Panc1 (cell line): ENCODE measurements at regions not wholly inside any gene's neighbourhood (a gene's known extent, or its start where the extent isn't known, plus 50 kb on each side); places are given as distances from the start of the nearest gene placed in this dataset.

Source experiments
- ATAC-seq: fragments of 200-7000 bp; cut with Tn5 transposase; 2 replicates; pipeline ENCODE4 v1.9.1; 2020; ENCODE audit warnings: mild to moderate bottlenecking, moderate library complexity
- BruUV-seq: library from RNA; stranded (reverse); fragments of 400-500 nt; replicated peaks from 2 replicates; lab custom pipeline; 2021; lab: Mats Ljungman, UMichigan
- CTCF ChIA-PET: fragments of 300-600 bp; sonication (Branson Sonifier 250); formaldehyde crosslinking; loops from one replicate; lab custom pipeline; 2022; ENCODE audit warnings: antibody characterized with exemption; lab: Charles Lee
- POLR2A ChIA-PET: fragments of 300-600 bp; sonication (Branson Sonifier 250); formaldehyde crosslinking; loops from one replicate; lab custom pipeline; 2022; ENCODE audit warnings: antibody characterized with exemption; lab: Charles Lee
- DNase-seq: peaks from one replicate; pipeline ENCODE4 v3.0.0-alpha.2; 2010; ENCODE audit warnings: low read depth, low spot score
- H3K27ac ChIP-seq: 2 replicates; pipeline ENCODE4 v1.5.1; 2011; ENCODE audit warnings: mild to moderate bottlenecking, low read length, inconsistent platforms
- H3K27me3 ChIP-seq: fragments of 200-500 bp; sonication (Bioruptor generic); 2 replicates; pipeline ENCODE4 v1.6.0; 2014; ENCODE audit warnings: low read length, inconsistent platforms; ENCODE audit not compliant: control insufficient read depth, insufficient read depth
- H3K36me3 ChIP-seq: fragments of 200-500 bp; sonication (Bioruptor generic); 2 replicates; pipeline ENCODE4 v1.5.1; 2014; ENCODE audit warnings: inconsistent platforms, mild to moderate bottlenecking, low read length, moderate library complexity; ENCODE audit not compliant: control insufficient read depth, insufficient read depth
- H3K4me1 ChIP-seq: 2 replicates; pipeline ENCODE4 v1.5.1; 2011; ENCODE audit warnings: inconsistent platforms, mild to moderate bottlenecking, low read length, moderate library complexity; ENCODE audit not compliant: control insufficient read depth, insufficient read depth
- H3K4me3 ChIP-seq, 2 experiments: 2 replicates each; pipeline ENCODE4 v1.5.1; 2011 to 2012; ENCODE audit warnings: low read depth in 2 of 2, low read length in 2 of 2, mild to moderate bottlenecking in 2 of 2, inconsistent platforms in 1 of 2, moderate library complexity in 1 of 2
- H3K9me3 ChIP-seq: fragments of 200-500 bp; sonication (Bioruptor generic); 2 replicates; pipeline ENCODE4 v1.5.1; 2014; ENCODE audit warnings: low read depth, mild to moderate bottlenecking, inconsistent platforms, low read length, moderate library complexity; ENCODE audit not compliant: control insufficient read depth, insufficient read depth
- POLR2AphosphoS5 ChIP-seq: IDR thresholded peaks from 2 replicates; pipeline ENCODE4 v1.6.1; 2012; ENCODE audit warnings: mild to moderate bottlenecking, low read depth, low read length, moderate library complexity
- SIN3A ChIP-seq: IDR thresholded peaks from 2 replicates; pipeline ENCODE4 v1.6.1; 2012; ENCODE audit warnings: low read depth, mild to moderate bottlenecking, low read length, moderate library complexity, borderline replicate concordance; ENCODE audit not compliant: insufficient read depth
- TCF7L2 ChIP-seq: IDR thresholded peaks from 2 replicates; pipeline ENCODE4 v1.6.1; 2011; ENCODE audit warnings: mild to moderate bottlenecking, low read depth, low read length, inconsistent platforms
- in situ Hi-C: cut with HindIII; loops from 2 replicates; pipeline ENCODE4 v1.10.0; 2016; ENCODE audit warnings: low sequenced_read_pairs, low pct_unique_long_range_greater_than_20kb
- intact Hi-C: fragments of 100-400 bp; cut with micrococcal nuclease; formaldehyde crosslinking; loops from one replicate; pipeline ENCODE4 v1.10.0; 2022; ENCODE audit not compliant: unreplicated experiment
- TF ChIP-seq, protein P1 (sequence below), 2 experiments: IDR thresholded peaks; 2 replicates each; pipeline ENCODE4 v1.6.1; 2011 to 2012; ENCODE audit warnings: low read depth in 2 of 2, control low read depth in 1 of 2, low read length in 1 of 2, mild to moderate bottlenecking in 1 of 2, moderate library complexity in 1 of 2; ENCODE audit not compliant: insufficient read depth in 1 of 2
- TF ChIP-seq, protein P2 (sequence below): fragments of 450-650 bp; IDR thresholded peaks from 2 replicates; pipeline ENCODE4 v1.5.1; 2017; ENCODE audit warnings: mild to moderate bottlenecking

DNA sequence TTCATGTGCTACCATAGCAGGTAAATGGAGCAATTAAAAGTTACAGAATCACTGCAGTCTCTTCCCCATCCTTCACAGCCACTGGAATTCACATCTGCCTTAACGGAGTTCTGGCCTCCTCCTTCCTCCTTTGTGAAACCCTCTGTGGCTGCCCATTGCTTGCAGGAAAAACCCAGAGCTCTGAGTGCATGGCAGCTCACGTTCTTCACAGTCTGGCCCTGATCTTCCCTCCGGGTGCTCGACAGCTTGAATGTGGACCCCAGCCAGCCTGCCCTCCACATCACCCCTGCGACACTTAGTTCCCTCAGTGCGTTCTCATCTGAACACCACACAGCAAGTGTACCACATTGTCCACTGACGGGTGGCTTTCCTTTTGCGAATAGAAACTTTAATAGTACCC lies 63.2 kb upstream of the RUFY1 start:
- Histone ChIP-seq H3K27me3 (no peaks in the 10 kb centered on the region), H3K4me3 (no peak overlapping the region)
- no peak for TF ChIP-seq TCF7L2
- TF ChIP-seq POLR2AphosphoS5, result no peak
- TF ChIP-seq, protein P1, sequence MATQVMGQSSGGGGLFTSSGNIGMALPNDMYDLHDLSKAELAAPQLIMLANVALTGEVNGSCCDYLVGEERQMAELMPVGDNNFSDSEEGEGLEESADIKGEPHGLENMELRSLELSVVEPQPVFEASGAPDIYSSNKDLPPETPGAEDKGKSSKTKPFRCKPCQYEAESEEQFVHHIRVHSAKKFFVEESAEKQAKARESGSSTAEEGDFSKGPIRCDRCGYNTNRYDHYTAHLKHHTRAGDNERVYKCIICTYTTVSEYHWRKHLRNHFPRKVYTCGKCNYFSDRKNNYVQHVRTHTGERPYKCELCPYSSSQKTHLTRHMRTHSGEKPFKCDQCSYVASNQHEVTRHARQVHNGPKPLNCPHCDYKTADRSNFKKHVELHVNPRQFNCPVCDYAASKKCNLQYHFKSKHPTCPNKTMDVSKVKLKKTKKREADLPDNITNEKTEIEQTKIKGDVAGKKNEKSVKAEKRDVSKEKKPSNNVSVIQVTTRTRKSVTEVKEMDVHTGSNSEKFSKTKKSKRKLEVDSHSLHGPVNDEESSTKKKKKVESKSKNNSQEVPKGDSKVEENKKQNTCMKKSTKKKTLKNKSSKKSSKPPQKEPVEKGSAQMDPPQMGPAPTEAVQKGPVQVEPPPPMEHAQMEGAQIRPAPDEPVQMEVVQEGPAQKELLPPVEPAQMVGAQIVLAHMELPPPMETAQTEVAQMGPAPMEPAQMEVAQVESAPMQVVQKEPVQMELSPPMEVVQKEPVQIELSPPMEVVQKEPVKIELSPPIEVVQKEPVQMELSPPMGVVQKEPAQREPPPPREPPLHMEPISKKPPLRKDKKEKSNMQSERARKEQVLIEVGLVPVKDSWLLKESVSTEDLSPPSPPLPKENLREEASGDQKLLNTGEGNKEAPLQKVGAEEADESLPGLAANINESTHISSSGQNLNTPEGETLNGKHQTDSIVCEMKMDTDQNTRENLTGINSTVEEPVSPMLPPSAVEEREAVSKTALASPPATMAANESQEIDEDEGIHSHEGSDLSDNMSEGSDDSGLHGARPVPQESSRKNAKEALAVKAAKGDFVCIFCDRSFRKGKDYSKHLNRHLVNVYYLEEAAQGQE (IDR thresholded peaks at IDR 0.05; ENCODE audit: insufficient read depth in 1 of 2, low read depth in 2 of 2, low read length in 1 of 2), result no peak
- TF ChIP-seq, protein P2, sequence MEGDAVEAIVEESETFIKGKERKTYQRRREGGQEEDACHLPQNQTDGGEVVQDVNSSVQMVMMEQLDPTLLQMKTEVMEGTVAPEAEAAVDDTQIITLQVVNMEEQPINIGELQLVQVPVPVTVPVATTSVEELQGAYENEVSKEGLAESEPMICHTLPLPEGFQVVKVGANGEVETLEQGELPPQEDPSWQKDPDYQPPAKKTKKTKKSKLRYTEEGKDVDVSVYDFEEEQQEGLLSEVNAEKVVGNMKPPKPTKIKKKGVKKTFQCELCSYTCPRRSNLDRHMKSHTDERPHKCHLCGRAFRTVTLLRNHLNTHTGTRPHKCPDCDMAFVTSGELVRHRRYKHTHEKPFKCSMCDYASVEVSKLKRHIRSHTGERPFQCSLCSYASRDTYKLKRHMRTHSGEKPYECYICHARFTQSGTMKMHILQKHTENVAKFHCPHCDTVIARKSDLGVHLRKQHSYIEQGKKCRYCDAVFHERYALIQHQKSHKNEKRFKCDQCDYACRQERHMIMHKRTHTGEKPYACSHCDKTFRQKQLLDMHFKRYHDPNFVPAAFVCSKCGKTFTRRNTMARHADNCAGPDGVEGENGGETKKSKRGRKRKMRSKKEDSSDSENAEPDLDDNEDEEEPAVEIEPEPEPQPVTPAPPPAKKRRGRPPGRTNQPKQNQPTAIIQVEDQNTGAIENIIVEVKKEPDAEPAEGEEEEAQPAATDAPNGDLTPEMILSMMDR, result no peak
- no peak for TF ChIP-seq SIN3A

DNA sequence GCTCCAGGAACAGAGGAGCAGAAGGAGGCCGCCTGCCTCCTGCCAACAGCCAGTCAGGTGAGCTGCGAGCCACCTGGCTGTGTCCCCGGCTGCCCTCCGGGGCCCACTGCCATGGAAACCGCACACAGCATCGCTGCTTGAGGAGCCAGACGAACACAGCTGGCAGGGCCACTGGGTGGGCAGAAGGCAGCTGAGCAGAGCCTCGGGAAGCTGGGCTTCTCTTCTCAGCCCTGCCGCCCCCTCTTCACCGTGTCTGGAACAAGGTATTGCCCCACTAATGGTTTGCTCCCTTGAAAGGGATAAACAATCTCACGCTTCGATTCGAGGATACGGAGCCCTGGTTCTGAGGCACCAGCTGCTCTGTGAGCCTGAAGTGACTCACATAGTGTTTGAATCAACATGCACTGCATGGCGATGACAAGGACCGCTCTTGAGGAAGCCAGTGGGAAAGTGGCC lies 63.7 kb upstream of the RUFY1 start:
- Histone ChIP-seq H3K27ac (no peak overlapping the region), H3K27me3 (no peaks in the 10 kb centered on the region), H3K36me3 (no peaks in the 10 kb centered on the region), H3K4me1 (no peaks in the 10 kb centered on the region), H3K9me3 (no peaks in the 10 kb centered on the region), H3K4me3 (no peak overlapping the region)
- intact Hi-C loops (no loop called here), in situ Hi-C loops (no loop called here)
- POLR2A ChIA-PET, result no interaction called here
- DNase-seq (no peak), ATAC-seq (no peak)
- CTCF ChIA-PET, result interaction anchor here (0.6 kb wide), 1 partner anchor 696 kb away, joined by 3 read pairs; no protein-coding TSS in a partner anchor
- no TSS peak for BruUV-seq
- TF ChIP-seq, protein P2, result no peak
- TF ChIP-seq, protein P1 (IDR thresholded peaks at IDR 0.05; ENCODE audit: insufficient read depth in 1 of 2, low read depth in 2 of 2, low read length in 1 of 2), result no peak
- TF ChIP-seq POLR2AphosphoS5, result no peak
- TF ChIP-seq SIN3A, result no peak
- no peak for TF ChIP-seq TCF7L2

More for the DNA sequence above, 63.2 kb upstream of the RUFY1 start:
- Histone ChIP-seq H3K9me3 (no peaks in the 10 kb centered on the region), H3K36me3 (no peaks in the 10 kb centered on the region), H3K4me1 (no peaks in the 10 kb centered on the region), H3K27ac (no peak overlapping the region)
- ChIA-PET CTCF (no interaction called here), POLR2A (no interaction called here)
- no peak for ATAC-seq
- no peak for DNase-seq
- no TSS peak for BruUV-seq
- intact Hi-C loops (no loop called here), in situ Hi-C loops (no loop called here)
